Endothelial cell of umbilical vein (primary cell): ENCODE measurements at regions not wholly inside any gene's neighbourhood (a gene's known extent, or its start where the extent isn't known, plus 50 kb on each side); places are given as distances from the start of the nearest gene placed in this dataset.

Experiments used
- BruUV-seq: library from RNA; stranded (reverse); fragments of 400-500 nt; replicated peaks from 2 replicates; lab custom pipeline; 2021; lab: Mats Ljungman, UMichigan
- CTCF ChIA-PET: fragments of 300-600, 350-600 bp; sonication (Branson Sonifier 250); formaldehyde crosslinking; loops from one replicate; lab custom pipeline; 2021; ENCODE audit warnings: antibody characterized with exemption, inconsistent platforms; lab: Charles Lee
- POLR2A ChIA-PET: fragments of 300-600, 350-600 bp; sonication (Branson Sonifier 250); formaldehyde crosslinking; loops from one replicate; lab custom pipeline; 2021; ENCODE audit warnings: antibody characterized with exemption, inconsistent platforms; lab: Charles Lee
- DNase-seq: peaks from one replicate; pipeline ENCODE4 v3.0.0-alpha.2; 2011; ENCODE audit warnings: low read depth, low spot score
- FAIRE-seq: peaks from 2 replicates; lab custom pipeline; 2011; peaks lifted over from hg19 to GRCh38; lab: Jason Lieb, UNC
- H2AFZ ChIP-seq: 2 replicates; pipeline ENCODE4 v1.6.0; 2012; ENCODE audit warnings: low read depth, low read length, control low read depth, inconsistent platforms
- H3K27ac ChIP-seq: 2 replicates; pipeline ENCODE4 v1.5.1; 2011; ENCODE audit warnings: low read depth, mild to moderate bottlenecking, control low read depth, low read length, moderate library complexity; ENCODE audit not compliant: insufficient read depth
- H3K27me3 ChIP-seq, 2 experiments: 2 replicates each; pipeline versions ENCODE4 v1.6.0 to v1.6.1; 2011; ENCODE audit warnings: low read length in 2 of 2, mixed read lengths in 1 of 2; ENCODE audit not compliant: control insufficient read depth in 2 of 2, insufficient read depth in 2 of 2
- H3K36me3 ChIP-seq, 2 experiments: 2 replicates in 1 of 2; 3 replicates in 1 of 2; pipeline ENCODE4 v1.5.1; 2011; ENCODE audit warnings: low read length in 2 of 2, mild to moderate bottlenecking in 1 of 2, moderate library complexity in 1 of 2; ENCODE audit not compliant: control insufficient read depth in 2 of 2, insufficient read depth in 2 of 2; ENCODE audit errors: extremely low read depth in 1 of 2
- H3K4me1 ChIP-seq: 3 replicates; pipeline ENCODE4 v1.5.1; 2011; ENCODE audit warnings: mild to moderate bottlenecking, low read length; ENCODE audit not compliant: control insufficient read depth, insufficient read depth; ENCODE audit errors: extremely low read depth
- H3K4me2 ChIP-seq: 2 replicates; pipeline ENCODE4 v1.6.1; 2011; ENCODE audit warnings: low read length, control low read depth, mixed read lengths; ENCODE audit not compliant: insufficient read depth
- H3K4me3 ChIP-seq, 3 experiments: fragments of 200-600 bp in 1 of 3; sonication (generic), shearing (Covaris generic) in 1 of 3; replicated peaks in 1 of 3; 2 replicates each; pipeline ENCODE4 v1.5.1; 2011 to 2016; ENCODE audit warnings: control low read depth in 3 of 3, low read length in 3 of 3, mild to moderate bottlenecking in 2 of 3, inconsistent platforms in 1 of 3, low read depth in 1 of 3, moderate library complexity in 1 of 3; ENCODE audit not compliant: insufficient read depth in 1 of 3
- H3K79me2 ChIP-seq: 2 replicates; pipeline ENCODE4 v1.6.0; 2012; ENCODE audit warnings: low read length, inconsistent platforms; ENCODE audit not compliant: control insufficient read depth, insufficient read depth
- H3K9ac ChIP-seq: replicated peaks from 2 replicates; pipeline ENCODE3; 2011; ENCODE audit warnings: low read length, control low read depth; ENCODE audit not compliant: insufficient read depth; ENCODE audit errors: extremely low read depth
- H3K9me1 ChIP-seq: replicated peaks from 3 replicates; pipeline ENCODE4 v1.6.0; 2011; ENCODE audit warnings: mild to moderate bottlenecking, low read length; ENCODE audit not compliant: control insufficient read depth, insufficient read depth; ENCODE audit errors: extremely low read depth
- H3K9me3 ChIP-seq: replicated peaks from 2 replicates; pipeline ENCODE4 v1.5.1; 2012; ENCODE audit warnings: low read length, inconsistent platforms; ENCODE audit not compliant: control insufficient read depth, insufficient read depth
- H4K20me1 ChIP-seq: replicated peaks from 2 replicates; pipeline ENCODE3; 2011; ENCODE audit warnings: mild to moderate bottlenecking, low read length; ENCODE audit not compliant: control insufficient read depth, insufficient read depth; ENCODE audit errors: extremely low read depth
- CTCF ChIP-seq, 2 donors: IDR thresholded peaks; 1 replicate in 1 of 2; 2 replicates in 1 of 2; pipeline ENCODE4 v1.5.1; 2011; ENCODE audit warnings: low read length in 2 of 2, mild to moderate bottlenecking in 2 of 2, moderate library complexity in 2 of 2, control low read depth in 1 of 2, inconsistent platforms in 1 of 2, low read depth in 1 of 2; ENCODE audit not compliant: insufficient read depth in 1 of 2; ENCODE audit errors: extremely low read depth in 1 of 2
- FOS ChIP-seq: IDR thresholded peaks from 2 replicates; pipeline ENCODE4 v1.6.1; 2011; ENCODE audit warnings: mild to moderate bottlenecking, low read length, moderate library complexity, borderline replicate concordance; ENCODE audit not compliant: insufficient read depth
- GATA2 ChIP-seq: IDR thresholded peaks from 2 replicates; pipeline ENCODE4 v1.7.0; 2011; ENCODE audit warnings: low read depth, mild to moderate bottlenecking, moderate library complexity, mixed read lengths, low read length; ENCODE audit not compliant: insufficient read length, insufficient read depth
- JUN ChIP-seq: IDR thresholded peaks from 2 replicates; pipeline ENCODE4 v1.6.1; 2011; ENCODE audit warnings: borderline replicate concordance, low read depth; ENCODE audit not compliant: insufficient read length, insufficient read depth
- POLR2A ChIP-seq: IDR thresholded peaks from 2 replicates; pipeline ENCODE4 v1.6.1; 2012; ENCODE audit warnings: low read depth, mild to moderate bottlenecking, control low read depth, low read length
- dilution Hi-C: fragments of 300-500 bp; cut with MboI; formaldehyde crosslinking; loops from one replicate; pipeline ENCODE4 v1.15.0; 2019; ENCODE audit warnings: low sequenced_read_pairs; ENCODE audit not compliant: extremely low pct_ligation_motif_present
- intact Hi-C: fragments of 100-400 bp; cut with micrococcal nuclease; formaldehyde crosslinking; loops from one replicate; pipeline ENCODE4 v1.10.0; 2022
- TF ChIP-seq, protein P1 (sequence below): IDR thresholded peaks from 2 replicates; pipeline ENCODE4 v1.6.1; 2011; ENCODE audit not compliant: insufficient read depth, insufficient read length

- dilution Hi-C loops: no loop called here
- Histone ChIP-seq H3K9ac (no peak overlapping the region), H3K36me3 (no peaks in the 10 kb centered on the region), H3K9me1 (no peaks in the 10 kb centered on the region), H3K4me1 (peaks cover 15% of the 10 kb centered on the region), H4K20me1 (no peaks in the 10 kb centered on the region), H3K9me3 (no peaks in the 10 kb centered on the region), H3K27me3 (no peaks in the 10 kb centered on the region), H3K79me2 (no peaks in the 10 kb centered on the region), H2AFZ (no peak overlapping the region), H3K4me3 (no peak overlapping the region), H3K4me2 (peak overlapping the region; percentile 82), H3K27ac (no peak overlapping the region)
- no TSS peak for BruUV-seq
- ChIA-PET POLR2A (no interaction called here), CTCF (interaction anchor here (1.0 to 1.3 kb wide), 2 partner anchors 420 to 422 kb away, joined by 3 read pairs; no protein-coding TSS in a partner anchor)
- peak; percentile 75 for TF ChIP-seq JUN
- no peak for TF ChIP-seq POLR2A
- peak; percentile 71 for TF ChIP-seq FOS
- no peak for TF ChIP-seq CTCF (IDR thresholded peaks at IDR 0.05; ENCODE audit: extremely low read depth in 1 of 2, insufficient read depth in 1 of 2, low read depth in 1 of 2, low read length in 2 of 2)
- TF ChIP-seq, protein P1, sequence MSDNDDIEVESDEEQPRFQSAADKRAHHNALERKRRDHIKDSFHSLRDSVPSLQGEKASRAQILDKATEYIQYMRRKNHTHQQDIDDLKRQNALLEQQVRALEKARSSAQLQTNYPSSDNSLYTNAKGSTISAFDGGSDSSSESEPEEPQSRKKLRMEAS: no peak
- no peak for TF ChIP-seq GATA2
- intact Hi-C loops: no loop called here
- no peak for FAIRE-seq
- DNase-seq: peak; percentile 25
Observed at GRCh38 chr6:159594750-159595117, 98.3 kb downstream of the SOD2 start.
